ENCODE measurements at regions not wholly inside any gene's neighbourhood (a gene's known extent, or its start where the extent isn't known, plus 50 kb on each side); places are given as distances from the start of the nearest gene placed in this dataset.

GRCh38 chr4:122100508-122100907, 51.6 kb upstream of the BLTP1 start:
- H3K4me3 ChIP-seq (ENCODE audit: low read depth, low read length), result no peak overlapping the region
- peak; percentile 63 for DNase-seq (ENCODE audit: low read depth)
- TF ChIP-seq, protein P1, sequence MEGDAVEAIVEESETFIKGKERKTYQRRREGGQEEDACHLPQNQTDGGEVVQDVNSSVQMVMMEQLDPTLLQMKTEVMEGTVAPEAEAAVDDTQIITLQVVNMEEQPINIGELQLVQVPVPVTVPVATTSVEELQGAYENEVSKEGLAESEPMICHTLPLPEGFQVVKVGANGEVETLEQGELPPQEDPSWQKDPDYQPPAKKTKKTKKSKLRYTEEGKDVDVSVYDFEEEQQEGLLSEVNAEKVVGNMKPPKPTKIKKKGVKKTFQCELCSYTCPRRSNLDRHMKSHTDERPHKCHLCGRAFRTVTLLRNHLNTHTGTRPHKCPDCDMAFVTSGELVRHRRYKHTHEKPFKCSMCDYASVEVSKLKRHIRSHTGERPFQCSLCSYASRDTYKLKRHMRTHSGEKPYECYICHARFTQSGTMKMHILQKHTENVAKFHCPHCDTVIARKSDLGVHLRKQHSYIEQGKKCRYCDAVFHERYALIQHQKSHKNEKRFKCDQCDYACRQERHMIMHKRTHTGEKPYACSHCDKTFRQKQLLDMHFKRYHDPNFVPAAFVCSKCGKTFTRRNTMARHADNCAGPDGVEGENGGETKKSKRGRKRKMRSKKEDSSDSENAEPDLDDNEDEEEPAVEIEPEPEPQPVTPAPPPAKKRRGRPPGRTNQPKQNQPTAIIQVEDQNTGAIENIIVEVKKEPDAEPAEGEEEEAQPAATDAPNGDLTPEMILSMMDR (conservative IDR thresholded peaks at IDR 0.05; ENCODE audit: low read depth, low read length), result no peak

- TF ChIP-seq, protein P1 (conservative IDR thresholded peaks at IDR 0.05; ENCODE audit: low read depth, low read length), result no peak
- peak; percentile 13 for DNase-seq (ENCODE audit: low read depth)
- H3K4me3 ChIP-seq (ENCODE audit: low read depth, low read length), result no peak overlapping the region
Observed at GRCh38 chr4:122099896-122100295, 52.2 kb upstream of the BLTP1 start.

GRCh38 chr4:122091836-122092405, 60.2 kb upstream of the BLTP1 start:
- H3K4me3 ChIP-seq (ENCODE audit: low read depth, low read length), result no peak overlapping the region
- TF ChIP-seq, protein P1 (conservative IDR thresholded peaks at IDR 0.05; ENCODE audit: low read depth, low read length), result no peak
- DNase-seq (ENCODE audit: low read depth), result no peak

- H3K4me3 ChIP-seq (ENCODE audit: low read depth, low read length), result no peak overlapping the region
- DNase-seq (ENCODE audit: low read depth), result no peak
- TF ChIP-seq, protein P1 (conservative IDR thresholded peaks at IDR 0.05; ENCODE audit: low read depth, low read length), result no peak
Observed at GRCh38 chr4:122091397-122091796, 60.7 kb upstream of the BLTP1 start.

GRCh38 chr4:122090989-122091388, 61.1 kb upstream of the BLTP1 start:
- TF ChIP-seq, protein P1 (conservative IDR thresholded peaks at IDR 0.05; ENCODE audit: low read depth, low read length), result no peak
- DNase-seq (ENCODE audit: low read depth), result no peak
- no peak overlapping the region for H3K4me3 ChIP-seq (ENCODE audit: low read depth, low read length)

GRCh38 chr4:122086338-122087065, 65.6 kb upstream of the BLTP1 start:
- TF ChIP-seq, protein P1 (conservative IDR thresholded peaks at IDR 0.05; ENCODE audit: low read depth, low read length), result no peak
- DNase-seq (ENCODE audit: low read depth), result peak; percentile 2
- no peak overlapping the region for H3K4me3 ChIP-seq (ENCODE audit: low read depth, low read length)

GRCh38 chr4:122083989-122084388, 68.1 kb upstream of the BLTP1 start:
- DNase-seq (ENCODE audit: low read depth), result no peak
- TF ChIP-seq, protein P1 (conservative IDR thresholded peaks at IDR 0.05; ENCODE audit: low read depth, low read length), result no peak
- H3K4me3 ChIP-seq (ENCODE audit: low read depth, low read length), result no peak overlapping the region
